Neuronal stem cell (in vitro differentiated cells): ENCODE measurements at regions not wholly inside any gene's neighbourhood (a gene's known extent, or its start where the extent isn't known, plus 50 kb on each side); places are given as distances from the start of the nearest gene placed in this dataset.

Experiments used
- DNase-seq: peaks from one replicate; pipeline ENCODE4 v3.0.0-alpha.2; 2013; ENCODE audit warnings: low spot score
- H2AFZ ChIP-seq: one replicate; pipeline ENCODE4 v1.6.1; 2013; ENCODE audit warnings: mild to moderate bottlenecking, low read length, inconsistent platforms
- H2AK5ac ChIP-seq: 2 replicates; pipeline ENCODE4 v1.6.1; 2013; ENCODE audit warnings: low read depth, mild to moderate bottlenecking, inconsistent platforms, low read length, moderate library complexity, mixed read lengths
- H2BK120ac ChIP-seq: 2 replicates; pipeline ENCODE4 v1.6.1; 2013; ENCODE audit warnings: low read depth, mild to moderate bottlenecking, inconsistent platforms, low read length, moderate library complexity, mixed read lengths
- H2BK12ac ChIP-seq: one replicate; pipeline ENCODE4 v1.6.1; 2013; ENCODE audit warnings: low read length, inconsistent platforms
- H2BK15ac ChIP-seq: 2 replicates; pipeline ENCODE4 v1.6.1; 2013; ENCODE audit warnings: mild to moderate bottlenecking, low read length, inconsistent platforms, mixed read lengths
- H2BK5ac ChIP-seq: one replicate; pipeline ENCODE4 v1.6.1; 2013; ENCODE audit warnings: inconsistent platforms, mild to moderate bottlenecking, low read length, moderate library complexity
- H3K14ac ChIP-seq: one replicate; pipeline ENCODE4 v1.6.1; 2013; ENCODE audit warnings: low read length, inconsistent platforms
- H3K18ac ChIP-seq: 2 replicates; pipeline ENCODE4 v1.6.1; 2013; ENCODE audit warnings: low read length, inconsistent platforms
- H3K23ac ChIP-seq: 2 replicates; pipeline ENCODE4 v1.6.1; 2013; ENCODE audit warnings: low read depth, mild to moderate bottlenecking, mixed read lengths, low read length, inconsistent platforms; ENCODE audit not compliant: poor library complexity
- H3K27ac ChIP-seq: replicated peaks from 3 replicates; pipeline ENCODE4 v1.5.1; 2013; ENCODE audit warnings: low read length, inconsistent platforms
- H3K27me3 ChIP-seq, 3 experiments: 2 replicates each; pipeline ENCODE4 v1.6.1; 2013; ENCODE audit warnings: low read length in 3 of 3, mild to moderate bottlenecking in 2 of 3, inconsistent platforms in 1 of 3, low read depth in 1 of 3, mixed read lengths in 1 of 3, moderate library complexity in 1 of 3; ENCODE audit not compliant: control insufficient read depth in 3 of 3, insufficient read depth in 3 of 3
- H3K36me3 ChIP-seq, 2 donors: replicated peaks in 1 of 2; 2 replicates each; pipeline ENCODE4 v1.6.1; 2013; ENCODE audit warnings: low read length in 2 of 2; ENCODE audit not compliant: control insufficient read depth in 2 of 2, insufficient read depth in 2 of 2
- H3K4ac ChIP-seq: 2 replicates; pipeline ENCODE4 v1.6.1; 2013; ENCODE audit warnings: inconsistent platforms, mild to moderate bottlenecking, low read length, moderate library complexity
- H3K4me1 ChIP-seq, 2 donors: 1 replicate in 1 of 2; 2 replicates in 1 of 2; pipeline ENCODE4 v1.6.1; 2013; ENCODE audit warnings: low read length in 2 of 2, low read depth in 1 of 2; ENCODE audit not compliant: control insufficient read depth in 2 of 2, insufficient read depth in 1 of 2
- H3K4me2 ChIP-seq: one replicate; pipeline ENCODE4 v1.6.1; 2013; ENCODE audit warnings: mild to moderate bottlenecking, low read length, inconsistent platforms; ENCODE audit not compliant: insufficient read depth, poor library complexity, severe bottlenecking
- H3K4me3 ChIP-seq, 2 donors: 2 replicates each; pipeline ENCODE4 v1.5.1; 2013; ENCODE audit warnings: low read length in 2 of 2, mild to moderate bottlenecking in 2 of 2, inconsistent platforms in 1 of 2, moderate library complexity in 1 of 2
- H3K79me1 ChIP-seq: one replicate; pipeline ENCODE4 v1.6.1; 2013; ENCODE audit warnings: low read depth, mild to moderate bottlenecking, inconsistent platforms, low read length, moderate library complexity
- H3K9ac ChIP-seq: one replicate; pipeline ENCODE4 v1.6.1; 2013; ENCODE audit warnings: mild to moderate bottlenecking, low read depth, low read length, inconsistent platforms; ENCODE audit not compliant: poor library complexity
- H3K9me3 ChIP-seq, 2 donors: replicated peaks in 1 of 2; 2 replicates each; pipeline versions ENCODE3 to v1.6.1; 2013; ENCODE audit warnings: low read length in 2 of 2, mild to moderate bottlenecking in 2 of 2, inconsistent platforms in 1 of 2, low read depth in 1 of 2, mixed read lengths in 1 of 2, moderate library complexity in 1 of 2; ENCODE audit not compliant: control insufficient read depth in 2 of 2, insufficient read depth in 1 of 2
- H4K8ac ChIP-seq: one replicate; pipeline ENCODE4 v1.6.1; 2013; ENCODE audit warnings: low read depth, mild to moderate bottlenecking, inconsistent platforms, low read length, moderate library complexity
- H4K91ac ChIP-seq: one replicate; pipeline ENCODE4 v1.6.1; 2013; ENCODE audit warnings: low read length, low read depth, mild to moderate bottlenecking, inconsistent platforms; ENCODE audit not compliant: poor library complexity
- WGBS, 2 donors: extraction: QIAGEN DNeasy Blood & Tissue Kit; methylation state at CpG; one replicate each; pipeline ENCODE4 v1.1.7; 2013; ENCODE audit warnings: missing lambda C conversion rate in 2 of 2, mixed read lengths in 1 of 2; ENCODE audit not compliant: insufficient read length in 2 of 2, insufficient replicate concordance in 1 of 2; ENCODE audit errors: extremely low coverage in 2 of 2; 5-methylcytosine and 5-hydroxymethylcytosine counted together

GRCh38 chr13:85519363-85519762, 279.9 kb downstream of the SLITRK6 start:
- Histone ChIP-seq H4K91ac (no peak overlapping the region), H4K8ac (no peak overlapping the region), H2AFZ (no peak overlapping the region), H3K27me3 (no peaks in the 10 kb centered on the region), H3K9ac (no peak overlapping the region), H3K9me3 (no peaks in the 10 kb centered on the region), H3K4ac (no peak overlapping the region), H3K27ac (no peak overlapping the region), H3K18ac (no peak overlapping the region), H2BK15ac (no peak overlapping the region), H2BK120ac (no peak overlapping the region), H3K36me3 (no peaks in the 10 kb centered on the region), H3K4me1 (no peaks in the 10 kb centered on the region), H3K23ac (no peak overlapping the region), H2AK5ac (no peak overlapping the region), H3K4me2 (no peak overlapping the region), H3K79me1 (no peaks in the 10 kb centered on the region), H3K14ac (no peak overlapping the region), H2BK12ac (no peak overlapping the region), H3K4me3 (no peak overlapping the region), H2BK5ac (no peak overlapping the region)
- no peak for DNase-seq
- WGBS, 2 donors, result no CpG with 5 or more reads among the region's 1 CpG

GRCh38 chr13:85512421-85512820, 286.8 kb downstream of the SLITRK6 start:
- H2AFZ ChIP-seq, result no peak overlapping the region
- WGBS, 2 donors, result no CpG with 5 or more reads among the region's 7 CpGs
- H3K4ac ChIP-seq, result no peak overlapping the region
- H2BK120ac ChIP-seq, result no peak overlapping the region
- H4K8ac ChIP-seq, result no peak overlapping the region
- no peak overlapping the region for H2BK5ac ChIP-seq
- H3K27ac ChIP-seq, result no peak overlapping the region
- H3K9me3 ChIP-seq, result no peaks in the 10 kb centered on the region
- H3K27me3 ChIP-seq, result no peaks in the 10 kb centered on the region
- no peak overlapping the region for H3K4me3 ChIP-seq
- no peak overlapping the region for H2BK15ac ChIP-seq
- H3K79me1 ChIP-seq, result no peaks in the 10 kb centered on the region
- H4K91ac ChIP-seq, result no peak overlapping the region
- no peak overlapping the region for H2AK5ac ChIP-seq
- H3K4me2 ChIP-seq, result no peak overlapping the region
- H3K9ac ChIP-seq, result no peak overlapping the region
- no peak overlapping the region for H3K23ac ChIP-seq
- no peak for DNase-seq
- no peaks in the 10 kb centered on the region for H3K36me3 ChIP-seq
- H3K4me1 ChIP-seq, result no peaks in the 10 kb centered on the region
- no peak overlapping the region for H2BK12ac ChIP-seq
- no peak overlapping the region for H3K14ac ChIP-seq
- H3K18ac ChIP-seq, result no peak overlapping the region

DNA sequence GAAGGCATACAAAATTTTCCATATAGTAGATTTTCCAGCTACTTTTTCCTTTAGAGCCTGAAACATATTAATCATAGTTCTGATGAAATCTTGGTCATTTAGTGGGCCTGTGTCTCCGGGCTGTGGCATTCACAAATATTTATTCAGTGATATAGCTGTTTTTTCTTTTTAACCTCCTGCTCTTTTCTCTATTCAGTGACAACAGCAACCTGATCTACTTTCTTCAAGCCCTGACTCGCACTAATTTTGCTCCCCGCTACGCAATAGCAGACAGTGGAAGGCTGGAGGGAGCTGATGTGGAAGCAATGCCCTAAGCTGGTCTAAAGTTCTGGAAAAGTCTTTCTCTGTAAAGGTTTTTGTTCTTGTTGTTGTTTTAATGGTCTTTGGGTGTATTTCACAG, 289.7 kb downstream of the SLITRK6 start:
- DNase-seq, result no peak

GRCh38 chr13:85508683-85509329, 290.4 kb downstream of the SLITRK6 start:
- peak overlapping the region; percentile 1 for H3K18ac ChIP-seq
- no peak overlapping the region for H4K8ac ChIP-seq
- peak overlapping the region; percentile 85 for H4K91ac ChIP-seq
- peak overlapping the region; percentile 82 for H3K14ac ChIP-seq
- H2BK12ac ChIP-seq, result no peak overlapping the region
- H3K79me1 ChIP-seq, result no peaks in the 10 kb centered on the region
- no peak overlapping the region for H2BK5ac ChIP-seq
- no peaks in the 10 kb centered on the region for H3K9me3 ChIP-seq
- H3K4me2 ChIP-seq, result no peak overlapping the region
- H2BK120ac ChIP-seq, result peak overlapping the region; percentile 87
- no peak overlapping the region for H3K23ac ChIP-seq
- no peak overlapping the region for H3K4ac ChIP-seq
- no peak for DNase-seq
- no peaks in the 10 kb centered on the region for H3K27me3 ChIP-seq
- no peak overlapping the region for H3K27ac ChIP-seq
- H3K4me3 ChIP-seq, result no peak overlapping the region
- H2AK5ac ChIP-seq, result no peak overlapping the region
- no peak overlapping the region for H2AFZ ChIP-seq
- no peak overlapping the region for H3K9ac ChIP-seq
- H2BK15ac ChIP-seq, result no peak overlapping the region
- H3K4me1 ChIP-seq, result no peaks in the 10 kb centered on the region
- WGBS, 2 donors, result no CpG with 5 or more reads among the region's 12 CpGs
- H3K36me3 ChIP-seq, result no peaks in the 10 kb centered on the region

More for the DNA sequence above, 289.7 kb downstream of the SLITRK6 start:
- H3K27ac ChIP-seq, result no peak overlapping the region
- no peak overlapping the region for H3K4me3 ChIP-seq
- no peak overlapping the region for H3K4ac ChIP-seq
- H4K8ac ChIP-seq, result no peak overlapping the region
- H2AFZ ChIP-seq, result no peak overlapping the region
- no peak overlapping the region for H2AK5ac ChIP-seq
- H2BK120ac ChIP-seq, result no peak overlapping the region
- WGBS, 2 donors, result no CpG with 5 or more reads among the region's 4 CpGs
- no peaks in the 10 kb centered on the region for H3K36me3 ChIP-seq
- H2BK15ac ChIP-seq, result no peak overlapping the region
- H3K18ac ChIP-seq, result no peak overlapping the region
- no peak overlapping the region for H3K14ac ChIP-seq
- H2BK12ac ChIP-seq, result no peak overlapping the region
- no peak overlapping the region for H3K4me2 ChIP-seq
- no peaks in the 10 kb centered on the region for H3K4me1 ChIP-seq
- no peaks in the 10 kb centered on the region for H3K9me3 ChIP-seq
- H3K9ac ChIP-seq, result no peak overlapping the region
- no peak overlapping the region for H4K91ac ChIP-seq
- no peak overlapping the region for H3K23ac ChIP-seq
- no peaks in the 10 kb centered on the region for H3K79me1 ChIP-seq
- H3K27me3 ChIP-seq, result no peaks in the 10 kb centered on the region
- no peak overlapping the region for H2BK5ac ChIP-seq
